ENCODE measurements at regions not wholly inside any gene's neighbourhood (a gene's known extent, or its start where the extent isn't known, plus 50 kb on each side); places are given as distances from the start of the nearest gene placed in this dataset.

GRCh38 chr13:38606699-38607535, 80.0 kb upstream of the FREM2 start:
- TF ChIP-seq POLR2A (IDR thresholded peaks at IDR 0.05; ENCODE audit: low read length) (no peak), GATA1 (IDR thresholded peaks at IDR 0.05; ENCODE audit: low read depth, low read length) (no peak)
- no peak for DNase-seq

- no peak for TF ChIP-seq POLR2A (IDR thresholded peaks at IDR 0.05; ENCODE audit: low read length)
- DNase-seq, result no peak
Measured at GRCh38 chr13:38617936-38618335, 68.9 kb upstream of the FREM2 start.

- no peak for DNase-seq
- TF ChIP-seq POLR2A (IDR thresholded peaks at IDR 0.05; ENCODE audit: low read length) (no peak), GATA1 (IDR thresholded peaks at IDR 0.05; ENCODE audit: low read depth, low read length) (no peak)
Measured at GRCh38 chr13:38618336-38618735, 68.5 kb upstream of the FREM2 start.

- no peak for DNase-seq
- TF ChIP-seq POLR2A (IDR thresholded peaks at IDR 0.05; ENCODE audit: low read length), result no peak
Measured at GRCh38 chr13:38618881-38619280, 68.0 kb upstream of the FREM2 start.

GRCh38 chr13:38620876-38621275, 66.0 kb upstream of the FREM2 start:
- TF ChIP-seq POLR2A (IDR thresholded peaks at IDR 0.05; ENCODE audit: low read length) (no peak), GATA1 (IDR thresholded peaks at IDR 0.05; ENCODE audit: low read depth, low read length) (no peak)
- no peak for DNase-seq

GRCh38 chr13:38624822-38625221, 62.1 kb upstream of the FREM2 start:
- TF ChIP-seq POLR2A (IDR thresholded peaks at IDR 0.05; ENCODE audit: low read length) (no peak), GATA1 (IDR thresholded peaks at IDR 0.05; ENCODE audit: low read depth, low read length) (no peak)
- DNase-seq, result no peak

- no peak for DNase-seq
- no peak for TF ChIP-seq GATA1 (IDR thresholded peaks at IDR 0.05; ENCODE audit: low read depth, low read length)
- no peak for TF ChIP-seq POLR2A (IDR thresholded peaks at IDR 0.05; ENCODE audit: low read length)
Measured at GRCh38 chr13:38628554-38628953, 58.3 kb upstream of the FREM2 start.

- no peak for DNase-seq
- TF ChIP-seq GATA1 (IDR thresholded peaks at IDR 0.05; ENCODE audit: low read depth, low read length), result no peak
- no peak for TF ChIP-seq POLR2A (IDR thresholded peaks at IDR 0.05; ENCODE audit: low read length)
Measured at GRCh38 chr13:38630780-38631179, 56.1 kb upstream of the FREM2 start.

- no peak for DNase-seq
- TF ChIP-seq GATA1 (IDR thresholded peaks at IDR 0.05; ENCODE audit: low read depth, low read length), result no peak
- no peak for TF ChIP-seq POLR2A (IDR thresholded peaks at IDR 0.05; ENCODE audit: low read length)
Measured at GRCh38 chr13:38635030-38635429, 51.8 kb upstream of the FREM2 start.

- DNase-seq, result no peak
- TF ChIP-seq POLR2A (IDR thresholded peaks at IDR 0.05; ENCODE audit: low read length), result no peak
- no peak for TF ChIP-seq GATA1 (IDR thresholded peaks at IDR 0.05; ENCODE audit: low read depth, low read length)
Measured at GRCh38 chr13:38636073-38636472, 50.8 kb upstream of the FREM2 start.

GRCh38 chr13:38636761-38637160, 50.1 kb upstream of the FREM2 start:
- DNase-seq, result no peak
- TF ChIP-seq GATA1 (IDR thresholded peaks at IDR 0.05; ENCODE audit: low read depth, low read length) (no peak), POLR2A (IDR thresholded peaks at IDR 0.05; ENCODE audit: low read length) (no peak)
